AG09309 (cell line): ENCODE measurements at regions not wholly inside any gene's neighbourhood (a gene's known extent, or its start where the extent isn't known, plus 50 kb on each side); places are given as distances from the start of the nearest gene placed in this dataset.
"Not testable (repeated sequence)": the region's sequence is repeated elsewhere in the genome, so short reads cannot be mapped to it uniquely, and the experiment has no call there.

ENCODE experiments used
- DNase-seq: peaks from one replicate; pipeline ENCODE4 v3.0.0-alpha.2; 2010; ENCODE audit warnings: low read depth
- H3K4me3 ChIP-seq: 2 replicates; pipeline ENCODE4 v1.5.1; 2011; ENCODE audit warnings: mild to moderate bottlenecking, low read depth, low read length, moderate library complexity; ENCODE audit not compliant: control insufficient read depth
- TF ChIP-seq, protein P1 (sequence below): IDR thresholded peaks from 2 replicates; pipeline ENCODE4 v1.5.1; 2011; ENCODE audit warnings: mild to moderate bottlenecking, low read depth, low read length, inconsistent platforms; ENCODE audit not compliant: insufficient read depth, control insufficient read depth; ENCODE audit errors: missing control alignments

GRCh38 chr13:81568824-81569223, 1227.9 kb upstream of the SPRY2 start:
- TF ChIP-seq, protein P1, sequence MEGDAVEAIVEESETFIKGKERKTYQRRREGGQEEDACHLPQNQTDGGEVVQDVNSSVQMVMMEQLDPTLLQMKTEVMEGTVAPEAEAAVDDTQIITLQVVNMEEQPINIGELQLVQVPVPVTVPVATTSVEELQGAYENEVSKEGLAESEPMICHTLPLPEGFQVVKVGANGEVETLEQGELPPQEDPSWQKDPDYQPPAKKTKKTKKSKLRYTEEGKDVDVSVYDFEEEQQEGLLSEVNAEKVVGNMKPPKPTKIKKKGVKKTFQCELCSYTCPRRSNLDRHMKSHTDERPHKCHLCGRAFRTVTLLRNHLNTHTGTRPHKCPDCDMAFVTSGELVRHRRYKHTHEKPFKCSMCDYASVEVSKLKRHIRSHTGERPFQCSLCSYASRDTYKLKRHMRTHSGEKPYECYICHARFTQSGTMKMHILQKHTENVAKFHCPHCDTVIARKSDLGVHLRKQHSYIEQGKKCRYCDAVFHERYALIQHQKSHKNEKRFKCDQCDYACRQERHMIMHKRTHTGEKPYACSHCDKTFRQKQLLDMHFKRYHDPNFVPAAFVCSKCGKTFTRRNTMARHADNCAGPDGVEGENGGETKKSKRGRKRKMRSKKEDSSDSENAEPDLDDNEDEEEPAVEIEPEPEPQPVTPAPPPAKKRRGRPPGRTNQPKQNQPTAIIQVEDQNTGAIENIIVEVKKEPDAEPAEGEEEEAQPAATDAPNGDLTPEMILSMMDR = no peak
- no peak overlapping the region for H3K4me3 ChIP-seq
- no peak for DNase-seq

GRCh38 chr13:81565849-81566248, 1224.9 kb upstream of the SPRY2 start:
- TF ChIP-seq, protein P1 = no peak
- no peak overlapping the region for H3K4me3 ChIP-seq
- no peak for DNase-seq

DNA sequence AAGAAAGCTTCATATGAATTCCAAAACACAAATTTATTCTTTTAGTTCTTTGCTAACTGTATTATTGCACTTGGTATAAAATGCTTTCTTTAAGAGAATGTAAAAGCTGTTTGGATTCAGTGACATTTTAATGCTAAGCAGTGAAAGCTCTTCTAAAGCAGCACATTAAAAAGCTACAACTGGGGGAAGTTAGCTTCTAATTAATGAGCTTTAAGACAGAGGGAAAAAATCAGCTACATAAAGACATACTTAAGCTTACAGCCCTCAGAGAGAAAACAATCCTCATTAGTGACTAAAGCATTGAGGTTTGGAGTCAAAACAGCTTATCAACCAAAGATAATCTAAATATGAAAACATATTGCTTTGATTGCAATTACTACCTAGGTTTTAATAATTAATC, 1222.2 kb upstream of the SPRY2 start:
- TF ChIP-seq, protein P1 = no peak

DNA sequence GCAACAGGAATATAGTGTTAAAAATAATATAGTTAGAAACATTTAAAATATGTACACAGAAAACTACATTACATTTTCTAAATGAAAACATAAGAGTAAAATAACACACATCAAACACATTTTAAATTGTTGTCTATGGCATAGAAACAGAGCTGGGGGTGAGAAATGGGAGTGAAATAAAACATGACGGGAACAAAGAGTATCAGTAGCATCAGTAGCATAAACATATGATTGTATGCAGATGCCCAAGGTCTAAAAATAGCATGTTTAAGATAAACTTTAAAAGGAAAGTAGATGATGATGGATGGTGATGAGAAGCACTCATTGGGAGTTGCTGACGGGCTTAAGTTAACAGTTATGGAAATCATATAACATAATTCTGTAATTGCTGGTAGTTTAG, 1221.7 kb upstream of the SPRY2 start:
- TF ChIP-seq, protein P1 = no peak
- DNase-seq = no peak
- no peak overlapping the region for H3K4me3 ChIP-seq

More for the DNA sequence above, 1222.2 kb upstream of the SPRY2 start:
- H3K4me3 ChIP-seq = no peak overlapping the region
- no peak for DNase-seq

DNA sequence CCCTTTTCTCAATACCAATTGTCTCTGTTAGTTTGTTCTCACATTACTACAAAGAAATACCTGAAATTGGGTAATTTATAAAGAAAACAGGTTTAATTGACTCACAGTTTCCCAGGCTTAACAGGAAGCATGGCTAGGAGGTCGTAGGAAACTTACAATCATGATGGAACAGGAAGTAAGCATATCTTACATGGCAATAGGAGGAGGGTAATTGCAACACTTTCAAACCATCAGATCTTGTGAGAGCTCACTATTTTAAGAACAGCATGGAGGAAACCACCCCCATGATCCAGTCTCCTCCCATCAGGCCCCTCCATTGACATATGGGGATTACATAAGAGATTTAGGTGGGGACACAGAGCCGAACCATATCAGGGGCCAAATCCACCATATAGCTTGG, 1210.1 kb upstream of the SPRY2 start:
- no peak for DNase-seq
- TF ChIP-seq, protein P1 = no peak
- H3K4me3 ChIP-seq = no peak overlapping the region

- DNase-seq, H3K4me3 ChIP-seq: not testable (repeated sequence)
Measured at GRCh38 chr13:81546294-81546693, 1205.4 kb upstream of the SPRY2 start.

DNA sequence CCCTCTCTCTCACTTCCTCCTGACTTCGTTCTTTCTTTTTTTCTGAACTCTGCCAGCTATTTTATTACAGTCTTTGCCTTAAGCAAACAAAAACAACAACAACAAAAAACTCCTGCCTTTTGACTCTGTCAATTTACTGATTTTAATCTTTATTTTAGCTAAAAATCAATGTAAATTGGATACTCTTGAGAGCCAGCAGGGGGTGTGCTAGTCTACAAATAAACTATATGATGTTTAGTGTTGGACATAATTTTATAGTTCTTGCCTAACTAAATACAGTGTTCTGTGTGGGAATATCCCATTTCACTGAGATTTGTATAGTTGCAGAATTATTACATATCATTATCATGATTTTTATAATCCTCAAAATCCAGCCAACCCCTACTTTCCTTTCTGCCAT, 1199.9 kb upstream of the SPRY2 start:
- no peak for DNase-seq
- no peak overlapping the region for H3K4me3 ChIP-seq
- TF ChIP-seq, protein P1 = no peak
